HepG2 (cell line): ENCODE measurements at regions not wholly inside any gene's neighbourhood (a gene's known extent, or its start where the extent isn't known, plus 50 kb on each side); places are given as distances from the start of the nearest gene placed in this dataset.

Experiments used
- ATAC-seq: fragments of 200-7000 bp; cut with Tn5 transposase; 3 replicates; pipeline ENCODE4 v1.9.1; 2020; ENCODE audit warnings: mild to moderate bottlenecking, moderate library complexity
- BruUV-seq: library from RNA; stranded (reverse); fragments of 400-500 nt; replicated peaks from 2 replicates; lab custom pipeline; 2021; lab: Mats Ljungman, UMichigan
- CTCF ChIA-PET: fragments of 300-600 bp; formaldehyde crosslinking; extraction: SDS; loops from one replicate; lab custom pipeline; 2021; ENCODE audit warnings: low total read pairs, inconsistent platforms, low intra/inter-chr PET ratio; lab: Yijun Ruan, JAX
- POLR2A ChIA-PET: fragments of 350-600 bp; sonication (Branson Sonifier 250); formaldehyde crosslinking; loops from one replicate; lab custom pipeline; 2020; ENCODE audit warnings: antibody characterized with exemption, inconsistent platforms; lab: Yijun Ruan, JAX
- DNase-seq: peaks from one replicate; pipeline ENCODE4 v3.0.0-alpha.2; 2015; ENCODE audit warnings: low spot score
- FAIRE-seq: peaks from 3 replicates; lab custom pipeline; 2011; peaks lifted over from hg19 to GRCh38; lab: Jason Lieb, UNC
- H2AFZ ChIP-seq: one replicate; pipeline ENCODE4 v1.6.1; 2011; ENCODE audit warnings: low read length, inconsistent platforms
- H3K27ac ChIP-seq: fragments of 300-600 bp; 3 replicates; pipeline ENCODE4 v1.8.0; 2011; ENCODE audit warnings: mixed run types, mild to moderate bottlenecking, mixed read lengths, low read length, inconsistent platforms; ENCODE audit not compliant: insufficient read depth; ENCODE audit errors: extremely low read length
- H3K27me3 ChIP-seq, 2 experiments: fragments of 200-600 bp in 1 of 2; 2 replicates in 1 of 2; 3 replicates in 1 of 2; pipeline versions ENCODE4 v1.6.0 to v1.8.0; 2011; ENCODE audit warnings: low read length in 2 of 2, mild to moderate bottlenecking in 2 of 2, moderate library complexity in 2 of 2, inconsistent platforms in 1 of 2; ENCODE audit not compliant: insufficient read depth in 2 of 2, control insufficient read depth in 1 of 2
- H3K36me3 ChIP-seq, 2 experiments: fragments of 200-600 bp in 1 of 2; replicated peaks in 1 of 2; 2 replicates in 1 of 2; 3 replicates in 1 of 2; pipeline versions ENCODE4 v1.5.1 to v1.8.0; 2011; ENCODE audit warnings: low read length in 2 of 2, inconsistent platforms in 1 of 2; ENCODE audit not compliant: insufficient read depth in 2 of 2, control insufficient read depth in 1 of 2
- H3K4me1 ChIP-seq: 2 replicates; pipeline ENCODE4 v1.5.1; 2012; ENCODE audit warnings: low read length, inconsistent platforms; ENCODE audit not compliant: insufficient read depth
- H3K4me2 ChIP-seq: 2 replicates; pipeline ENCODE4 v1.6.0; 2011; ENCODE audit warnings: low read depth, low read length, inconsistent platforms
- H3K4me3 ChIP-seq, 3 experiments: fragments of 200-600 bp in 1 of 3; sonication (generic), shearing (Covaris generic) in 1 of 3; replicated peaks in 1 of 3; 2 replicates each; pipeline ENCODE4 v1.5.1; 2011 to 2016; ENCODE audit warnings: low read length in 3 of 3, inconsistent platforms in 2 of 3, low read depth in 2 of 3, mild to moderate bottlenecking in 2 of 3, control low read depth in 1 of 3, mixed read lengths in 1 of 3; ENCODE audit not compliant: insufficient read depth in 1 of 3
- H3K79me2 ChIP-seq: one replicate; pipeline ENCODE4 v1.6.1; 2011; ENCODE audit warnings: low read length, inconsistent platforms; ENCODE audit not compliant: insufficient read depth
- H3K9ac ChIP-seq: 2 replicates; pipeline ENCODE4 v1.6.0; 2011; ENCODE audit warnings: mild to moderate bottlenecking, low read depth, low read length, inconsistent platforms; ENCODE audit not compliant: insufficient read depth
- H3K9me3 ChIP-seq: 2 replicates; pipeline ENCODE4 v1.5.1; 2012; ENCODE audit warnings: mild to moderate bottlenecking, low read length
- H4K20me1 ChIP-seq: 2 replicates; pipeline ENCODE4 v1.6.0; 2011; ENCODE audit warnings: inconsistent platforms, mild to moderate bottlenecking, low read length, moderate library complexity; ENCODE audit not compliant: insufficient read depth
- ADNP ChIP-seq: sonication (generic); formaldehyde crosslinking; IDR thresholded peaks from 2 replicates; pipeline ENCODE4 v1.4.0; 2020; ENCODE audit warnings: missing genetic modification reagents
- E2F1 ChIP-seq: sonication (generic); formaldehyde crosslinking; IDR thresholded peaks from 2 replicates; pipeline ENCODE4 v1.5.0; 2020; ENCODE audit warnings: missing genetic modification reagents
- KLF12 ChIP-seq: sonication (generic); formaldehyde crosslinking; IDR thresholded peaks from 2 replicates; pipeline ENCODE4 v1.4.0; 2020; ENCODE audit warnings: missing genetic modification reagents, borderline replicate concordance
- PRPF4 ChIP-seq: fragments of 200-400 bp; formaldehyde crosslinking; IDR thresholded peaks from 2 replicates; pipeline ENCODE4 v1.6.1; 2016; ENCODE audit warnings: low read length, low read depth; ENCODE audit not compliant: poor library complexity, severe bottlenecking
- RARA ChIP-seq: IDR thresholded peaks from 2 replicates; pipeline ENCODE4 v1.6.1; 2016; ENCODE audit warnings: missing genetic modification reagents, missing compliant biosample characterization
- SMAD9 ChIP-seq: sonication (generic); formaldehyde crosslinking; IDR thresholded peaks from 2 replicates; pipeline ENCODE4 v1.5.1; 2020; ENCODE audit warnings: mild to moderate bottlenecking, missing genetic modification reagents
- ZFAT ChIP-seq: sonication (generic); formaldehyde crosslinking; conservative IDR thresholded peaks from 2 replicates; pipeline ENCODE4 v1.8.1; 2023; ENCODE audit warnings: missing genetic modification reagents, inconsistent platforms
- ZNF17 ChIP-seq: sonication (generic); formaldehyde crosslinking; IDR thresholded peaks from 2 replicates; pipeline ENCODE4 v1.5.0; 2020; ENCODE audit warnings: mild to moderate bottlenecking, missing genetic modification reagents
- ZNF552 ChIP-seq: sonication (generic); formaldehyde crosslinking; IDR thresholded peaks from 2 replicates; pipeline ENCODE4 v1.9.0; 2022; ENCODE audit warnings: missing genetic modification reagents, mild to moderate bottlenecking, borderline replicate concordance
- ZNF570 ChIP-seq: sonication (generic); formaldehyde crosslinking; IDR thresholded peaks from 2 replicates; pipeline ENCODE4 v1.4.0; 2020; ENCODE audit warnings: mild to moderate bottlenecking, missing genetic modification reagents, borderline replicate concordance
- ZNF652 ChIP-seq: IDR thresholded peaks from 2 replicates; pipeline ENCODE4 v1.6.1; 2016; ENCODE audit warnings: low read depth, borderline replicate concordance
- ZNF776 ChIP-seq: sonication (generic); formaldehyde crosslinking; IDR thresholded peaks from 2 replicates; pipeline ENCODE4 v1.4.0; 2020; ENCODE audit warnings: mild to moderate bottlenecking, missing genetic modification reagents
- ZZZ3 ChIP-seq: sonication (generic); formaldehyde crosslinking; IDR thresholded peaks from 2 replicates; pipeline ENCODE4 v1.4.0; 2020; ENCODE audit warnings: missing genetic modification reagents, mild to moderate bottlenecking, borderline replicate concordance
- WGBS: methylation state at CpG from one replicate; pipeline ENCODE4 v1.1.6; 2017; ENCODE audit warnings: low lambda C conversion rate; 5-methylcytosine and 5-hydroxymethylcytosine counted together
- in situ Hi-C: cut with HindIII; loops from 2 replicates; pipeline ENCODE4 v1.10.0; 2017; ENCODE audit warnings: low pct_unique_long_range_greater_than_20kb; ENCODE audit not compliant: extremely low pct_ligation_motif_present
- intact Hi-C: fragments of 100-400 bp; cut with micrococcal nuclease; formaldehyde crosslinking; loops from one replicate; pipeline ENCODE4 v1.10.0; 2022; ENCODE audit not compliant: unreplicated experiment
- TF ChIP-seq, protein P1 (sequence below): sonication (generic); formaldehyde crosslinking; conservative IDR thresholded peaks from 2 replicates; pipeline ENCODE4 v1.5.0; 2020; ENCODE audit warnings: missing genetic modification reagents
- TF ChIP-seq, protein P2 (sequence below): sonication (generic); formaldehyde crosslinking; IDR thresholded peaks from 2 replicates; pipeline ENCODE4 v1.5.0; 2020; ENCODE audit warnings: mild to moderate bottlenecking, low read depth, missing genetic modification reagents, borderline replicate concordance
- TF ChIP-seq, protein P3 (sequence below): sonication (generic); formaldehyde crosslinking; IDR thresholded peaks from 2 replicates; pipeline ENCODE4 v1.5.0; 2020; ENCODE audit warnings: missing genetic modification reagents, mild to moderate bottlenecking, borderline replicate concordance

DNA sequence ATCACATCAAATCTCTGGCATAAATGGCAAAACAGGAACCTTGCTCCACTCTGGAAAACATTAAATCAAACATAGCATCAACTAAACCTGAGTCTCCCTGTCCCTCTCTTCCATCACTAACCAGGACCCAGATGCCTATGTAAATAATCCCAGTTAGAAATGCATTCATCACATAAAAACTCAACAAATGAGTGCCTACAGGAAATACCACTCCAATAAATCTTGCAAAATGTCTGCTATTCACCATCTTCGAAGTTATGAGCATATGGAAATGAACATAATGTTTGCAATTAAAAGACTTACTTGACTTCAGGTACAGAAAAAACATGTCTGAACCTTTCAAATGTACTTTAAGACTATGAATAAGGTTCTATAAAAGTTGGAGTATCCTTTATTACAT, 425.0 kb downstream of the CDH11 start:
- CTCF ChIA-PET = no interaction called here
- TF ChIP-seq KLF12 = no peak
- no peak for TF ChIP-seq E2F1
- TF ChIP-seq ZNF17 (CRISPR knock-in tag) = no peak
- TF ChIP-seq PRPF4 = no peak
- TF ChIP-seq ZNF552 (CRISPR knock-in tag) = no peak
- no peak for TF ChIP-seq ZNF652 (CRISPR knock-in tag)
- no peak for TF ChIP-seq ZFAT (CRISPR knock-in tag)
- TF ChIP-seq, protein P1, sequence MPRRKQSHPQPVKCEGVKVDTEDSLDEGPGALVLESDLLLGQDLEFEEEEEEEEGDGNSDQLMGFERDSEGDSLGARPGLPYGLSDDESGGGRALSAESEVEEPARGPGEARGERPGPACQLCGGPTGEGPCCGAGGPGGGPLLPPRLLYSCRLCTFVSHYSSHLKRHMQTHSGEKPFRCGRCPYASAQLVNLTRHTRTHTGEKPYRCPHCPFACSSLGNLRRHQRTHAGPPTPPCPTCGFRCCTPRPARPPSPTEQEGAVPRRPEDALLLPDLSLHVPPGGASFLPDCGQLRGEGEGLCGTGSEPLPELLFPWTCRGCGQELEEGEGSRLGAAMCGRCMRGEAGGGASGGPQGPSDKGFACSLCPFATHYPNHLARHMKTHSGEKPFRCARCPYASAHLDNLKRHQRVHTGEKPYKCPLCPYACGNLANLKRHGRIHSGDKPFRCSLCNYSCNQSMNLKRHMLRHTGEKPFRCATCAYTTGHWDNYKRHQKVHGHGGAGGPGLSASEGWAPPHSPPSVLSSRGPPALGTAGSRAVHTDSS = no peak
- no peak for TF ChIP-seq ZNF776 (CRISPR knock-in tag)
- no peak for TF ChIP-seq ZNF570 (CRISPR knock-in tag)
- TF ChIP-seq, protein P2, sequence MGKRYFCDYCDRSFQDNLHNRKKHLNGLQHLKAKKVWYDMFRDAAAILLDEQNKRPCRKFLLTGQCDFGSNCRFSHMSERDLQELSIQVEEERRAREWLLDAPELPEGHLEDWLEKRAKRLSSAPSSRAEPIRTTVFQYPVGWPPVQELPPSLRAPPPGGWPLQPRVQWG (CRISPR knock-in tag) = no peak
- TF ChIP-seq RARA (CRISPR knock-in tag) = no peak
- TF ChIP-seq, protein P3, sequence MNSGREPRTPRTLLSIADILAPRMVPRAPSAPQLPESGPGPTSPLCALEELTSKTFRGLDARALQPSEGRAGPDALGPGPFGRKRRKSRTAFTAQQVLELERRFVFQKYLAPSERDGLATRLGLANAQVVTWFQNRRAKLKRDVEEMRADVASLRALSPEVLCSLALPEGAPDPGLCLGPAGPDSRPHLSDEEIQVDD (CRISPR knock-in tag) = no peak
- no peak for TF ChIP-seq SMAD9 (CRISPR knock-in tag)
- no peak for TF ChIP-seq ZZZ3 (CRISPR knock-in tag)
- no peak for TF ChIP-seq ADNP (CRISPR knock-in tag)
- TF ChIP-seq, all 625 proteins: peak for 0
- Histone ChIP-seq H3K79me2 (no peaks in the 10 kb centered on the region), H3K9ac (no peak overlapping the region), H3K4me2 (no peak overlapping the region), H2AFZ (no peak overlapping the region), H3K27ac (no peak overlapping the region), H3K27me3 (no peaks in the 10 kb centered on the region), H3K4me1 (no peaks in the 10 kb centered on the region), H4K20me1 (no peaks in the 10 kb centered on the region), H3K9me3 (peaks cover 91% of the 10 kb centered on the region), H3K36me3 (no peaks in the 10 kb centered on the region), H3K4me3 (no peak overlapping the region)
- in situ Hi-C loops = no loop called here
- ATAC-seq = no peak
- intact Hi-C loops = no loop called here
- no TSS peak for BruUV-seq
- POLR2A ChIA-PET = no interaction called here
- WGBS = 0% methylated on average over 1 of the region's 1 CpG
- no peak for FAIRE-seq
- no peak for DNase-seq
